SK-N-SH (cell line): ENCODE measurements at regions not wholly inside any gene's neighbourhood (a gene's known extent, or its start where the extent isn't known, plus 50 kb on each side); places are given as distances from the start of the nearest gene placed in this dataset.
"Not testable (repeated sequence)": the region's sequence is repeated elsewhere in the genome, so short reads cannot be mapped to it uniquely, and the experiment has no call there.

Experiments used
- CTCF ChIA-PET: fragments of 300-600, 350-600 bp; formaldehyde crosslinking; extraction: SDS; loops from one replicate; lab custom pipeline; 2021; lab: Yijun Ruan, JAX
- POLR2A ChIA-PET: fragments of 350-600 bp; sonication (Branson Sonifier 250); formaldehyde crosslinking; extraction: SDS; loops from one replicate; lab custom pipeline; 2020; ENCODE audit warnings: antibody characterized with exemption, inconsistent platforms; lab: Yijun Ruan, JAX
- DNase-seq: peaks from one replicate; pipeline ENCODE4 v3.0.0; 2012
- H2AFZ ChIP-seq: fragments of 200-600 bp; sonication (generic); 2 replicates; pipeline ENCODE4 v1.8.1; 2016; ENCODE audit warnings: antibody characterized with exemption, mild to moderate bottlenecking, low read depth
- H3F3A ChIP-seq: fragments of 200-600 bp; sonication (generic); replicated peaks from 2 replicates; pipeline ENCODE3; 2016; ENCODE audit warnings: antibody characterized with exemption, mild to moderate bottlenecking; ENCODE audit not compliant: insufficient read depth
- H3K27ac ChIP-seq, 2 experiments: fragments of 200-500 bp in 1 of 2; fragments of 200-600 bp in 1 of 2; sonication (Bioruptor generic) in 1 of 2; sonication (generic), shearing (Covaris generic) in 1 of 2; 2 replicates each; pipeline versions ENCODE4 v1.5.1 to v1.6.1; 2014 to 2016; ENCODE audit warnings: low read depth in 2 of 2, inconsistent platforms in 1 of 2, low read length in 1 of 2, mild to moderate bottlenecking in 1 of 2, mixed read lengths in 1 of 2
- H3K27me3 ChIP-seq: fragments of 200-600 bp; sonication (generic), shearing (Covaris generic); 2 replicates; pipeline ENCODE4 v1.6.1; 2016; ENCODE audit warnings: mixed run types; ENCODE audit not compliant: insufficient read depth
- H3K36me3 ChIP-seq, 2 experiments: fragments of 200-500 bp in 1 of 2; fragments of 200-600 bp in 1 of 2; sonication (Bioruptor generic) in 1 of 2; sonication (generic) in 1 of 2; replicated peaks in 1 of 2; 2 replicates each; pipeline versions ENCODE3 to v1.5.1; 2014 to 2016; ENCODE audit warnings: low read length in 1 of 2, mild to moderate bottlenecking in 1 of 2; ENCODE audit not compliant: insufficient read depth in 2 of 2, control insufficient read depth in 1 of 2
- H3K4me1 ChIP-seq, 2 experiments: fragments of 200-500 bp in 1 of 2; fragments of 200-600 bp in 1 of 2; sonication (Bioruptor generic) in 1 of 2; sonication (generic), shearing (Covaris generic) in 1 of 2; 2 replicates each; pipeline versions ENCODE4 v1.5.1 to v1.6.1; 2014 to 2016; ENCODE audit warnings: low read depth in 1 of 2, low read length in 1 of 2, mixed run types in 1 of 2; ENCODE audit not compliant: insufficient read depth in 2 of 2, control insufficient read depth in 1 of 2
- H3K4me2 ChIP-seq: fragments of 200-600 bp; sonication (generic), shearing (Covaris generic); 2 replicates; pipeline ENCODE4 v1.6.1; 2017; ENCODE audit warnings: mixed run types
- H3K4me3 ChIP-seq, 2 experiments: fragments of 200-500 bp in 1 of 2; fragments of 200-600 bp in 1 of 2; sonication (Bioruptor generic) in 1 of 2; sonication (generic), shearing (Covaris generic) in 1 of 2; 2 replicates each; pipeline versions ENCODE4 v1.5.1 to v1.8.1; 2014 to 2016; ENCODE audit warnings: low read depth in 2 of 2, inconsistent platforms in 1 of 2, low read length in 1 of 2, mild to moderate bottlenecking in 1 of 2, mixed read lengths in 1 of 2, moderate library complexity in 1 of 2
- H3K79me2 ChIP-seq: fragments of 200-600 bp; sonication (generic); 2 replicates; pipeline ENCODE4 v1.8.1; 2017; ENCODE audit warnings: mild to moderate bottlenecking; ENCODE audit not compliant: insufficient read depth
- H3K9ac ChIP-seq: fragments of 200-600 bp; sonication (generic); 2 replicates; pipeline ENCODE4 v1.6.1; 2017; ENCODE audit warnings: mixed run types
- H3K9me2 ChIP-seq: fragments of 200-600 bp; sonication (generic); 2 replicates; pipeline ENCODE4 v1.6.1; 2017; ENCODE audit warnings: mixed run types
- H3K9me3 ChIP-seq: fragments of 200-600 bp; sonication (generic); 2 replicates; pipeline ENCODE4 v1.6.1; 2017; ENCODE audit warnings: mixed run types, mild to moderate bottlenecking, moderate library complexity
- H4K20me1 ChIP-seq: fragments of 200-600 bp; sonication (generic); 2 replicates; pipeline ENCODE4 v1.6.1; 2017; ENCODE audit warnings: mild to moderate bottlenecking, mixed run types; ENCODE audit not compliant: insufficient read depth
- CHD2 ChIP-seq: fragments of 150-350 bp; IDR thresholded peaks from 2 replicates; pipeline ENCODE4 v1.6.1; 2018; ENCODE audit warnings: low read length; ENCODE audit not compliant: partially characterized antibody
- EP300 ChIP-seq, 2 experiments: IDR thresholded peaks; 2 replicates each; pipeline versions ENCODE4 v1.4.0 to v1.6.1; 2012; ENCODE audit warnings: borderline replicate concordance in 1 of 2, low read depth in 1 of 2, low read length in 1 of 2
- FOSL2 ChIP-seq: IDR thresholded peaks from 2 replicates; pipeline ENCODE4 v1.4.0; 2012; ENCODE audit warnings: low read depth, mild to moderate bottlenecking, moderate library complexity, borderline replicate concordance
- FOXJ3 ChIP-seq: sonication (generic); formaldehyde crosslinking; IDR thresholded peaks from 2 replicates; pipeline ENCODE4 v1.5.1; 2020; ENCODE audit warnings: mild to moderate bottlenecking, missing genetic modification reagents
- FOXM1 ChIP-seq: IDR thresholded peaks from 2 replicates; pipeline ENCODE4 v1.4.0; 2012; ENCODE audit warnings: low read depth, mild to moderate bottlenecking
- GABPA ChIP-seq: IDR thresholded peaks from 2 replicates; pipeline ENCODE4 v1.4.0; 2012; ENCODE audit warnings: low read depth, mild to moderate bottlenecking
- IRF3 ChIP-seq: fragments of 150-350 bp; IDR thresholded peaks from 2 replicates; pipeline ENCODE4 v1.6.1; 2016; ENCODE audit warnings: mild to moderate bottlenecking, low read depth, low read length
- NFIC ChIP-seq: IDR thresholded peaks from 2 replicates; pipeline ENCODE4 v1.4.0; 2012; ENCODE audit warnings: borderline replicate concordance
- NRF1 ChIP-seq: IDR thresholded peaks from 2 replicates; pipeline ENCODE4 v1.6.1; 2012; ENCODE audit warnings: low read depth, mild to moderate bottlenecking, low read length
- PBX3 ChIP-seq: IDR thresholded peaks from 2 replicates; pipeline ENCODE4; 2012
- POLR2AphosphoS5 ChIP-seq: IDR thresholded peaks from 2 replicates; pipeline ENCODE4 v1.6.1; 2012; ENCODE audit warnings: low read depth, low read length
- RCOR1 ChIP-seq: fragments of 150-350 bp; IDR thresholded peaks from 2 replicates; pipeline ENCODE4 v1.6.1; 2017; ENCODE audit warnings: antibody characterized with exemption, low read length
- SIN3A ChIP-seq: IDR thresholded peaks from 2 replicates; pipeline ENCODE4 v1.6.1; 2012; ENCODE audit warnings: low read depth, mild to moderate bottlenecking, low read length, moderate library complexity, borderline replicate concordance
- TAF1 ChIP-seq: IDR thresholded peaks from 2 replicates; pipeline ENCODE4 v1.6.1; 2012; ENCODE audit warnings: low read depth, mild to moderate bottlenecking, low read length, moderate library complexity, borderline replicate concordance
- TEAD4 ChIP-seq: IDR thresholded peaks from 2 replicates; pipeline ENCODE4 v1.4.0; 2012; ENCODE audit warnings: mild to moderate bottlenecking, borderline replicate concordance; ENCODE audit not compliant: insufficient read depth
- USF1 ChIP-seq: IDR thresholded peaks from 2 replicates; pipeline ENCODE4 v1.4.0; 2012; ENCODE audit warnings: low read depth, borderline replicate concordance
- USF2 ChIP-seq: fragments of 150-350 bp; IDR thresholded peaks from 2 replicates; pipeline ENCODE4 v1.6.1; 2017; ENCODE audit warnings: antibody characterized with exemption, low read length, low read depth, borderline replicate concordance
- YY1 ChIP-seq: IDR thresholded peaks from 2 replicates; pipeline ENCODE4 v1.4.0; 2012; ENCODE audit warnings: low read depth, mild to moderate bottlenecking
- WGBS: methylation state at CpG from one replicate; pipeline ENCODE4 v1.1.6; 2017; ENCODE audit warnings: low lambda C conversion rate; 5-methylcytosine and 5-hydroxymethylcytosine counted together

- H3K9me2 ChIP-seq, H3K9ac ChIP-seq, H4K20me1 ChIP-seq, H3K36me3 ChIP-seq, H3K27ac ChIP-seq, H3K4me3 ChIP-seq, H3K4me1 ChIP-seq, H3F3A ChIP-seq, DNase-seq, H3K27me3 ChIP-seq, H3K79me2 ChIP-seq, H3K4me2 ChIP-seq, POLR2A ChIA-PET, H3K9me3 ChIP-seq, H2AFZ ChIP-seq: not testable (repeated sequence)
- 52% methylated on average over 11 of the region's 16 CpGs for WGBS
- CTCF ChIA-PET = interaction anchor here (0.8 kb wide), 1 partner anchor 122 kb away, joined by 3 read pairs; no protein-coding TSS in a partner anchor
These were observed 68.0 kb upstream of the SNX19 start for GRCh38 chr11:130984241-130984640.

- WGBS = 54% methylated on average over 7 of the region's 7 CpGs
- no peak overlapping the region for H3K27ac ChIP-seq
These were observed 76.5 kb upstream of the SNX19 start for GRCh38 chr11:130992788-130993187.

More at GRCh38 chr11:130992788-130993187, 76.5 kb upstream of the SNX19 start:
- Histone ChIP-seq H3K4me3 (no peak overlapping the region), H3K4me2 (no peak overlapping the region), H3K9me2 (no peaks in the 10 kb centered on the region), H3K9me3 (no peaks in the 10 kb centered on the region), H3F3A (no peaks in the 10 kb centered on the region), H2AFZ (no peak overlapping the region), H3K27me3 (no peaks in the 10 kb centered on the region), H3K36me3 (no peaks in the 10 kb centered on the region), H3K9ac (no peak overlapping the region), H3K4me1 (no peaks in the 10 kb centered on the region), H4K20me1 (no peaks in the 10 kb centered on the region), H3K79me2 (no peaks in the 10 kb centered on the region)
- TF ChIP-seq IRF3 (no peak), POLR2AphosphoS5 (no peak), TEAD4 (no peak), NRF1 (no peak), FOXJ3 (CRISPR knock-in tag) (no peak), PBX3 (no peak), USF2 (no peak), FOSL2 (no peak), GABPA (no peak), USF1 (no peak), CHD2 (no peak), FOXM1 (no peak), NFIC (no peak), EP300 (IDR thresholded peaks at IDR 0.05; ENCODE audit: borderline replicate concordance in 1 of 2, low read depth in 1 of 2, low read length in 1 of 2) (no peak), YY1 (no peak), TAF1 (no peak), RCOR1 (no peak), SIN3A (no peak)
- CTCF ChIA-PET = interaction anchor here (1.9 kb wide), 1 partner anchor 13 kb away, joined by 6 read pairs; no protein-coding TSS in a partner anchor
- POLR2A ChIA-PET = no interaction called here
- no peak for DNase-seq
